GM19438 (cell line): ENCODE measurements at regions not wholly inside any gene's neighbourhood (a gene's known extent, or its start where the extent isn't known, plus 50 kb on each side); places are given as distances from the start of the nearest gene placed in this dataset.
"Not testable (repeated sequence)": the region's sequence is repeated elsewhere in the genome, so short reads cannot be mapped to it uniquely, and the experiment has no call there.

Experiments used
- ATAC-seq: cut with Tn5 transposase; IDR thresholded peaks from one replicate; pipeline ENCODE4 v1.9.1; 2021; ENCODE audit warnings: low read depth; ENCODE audit not compliant: unreplicated experiment

DNA sequence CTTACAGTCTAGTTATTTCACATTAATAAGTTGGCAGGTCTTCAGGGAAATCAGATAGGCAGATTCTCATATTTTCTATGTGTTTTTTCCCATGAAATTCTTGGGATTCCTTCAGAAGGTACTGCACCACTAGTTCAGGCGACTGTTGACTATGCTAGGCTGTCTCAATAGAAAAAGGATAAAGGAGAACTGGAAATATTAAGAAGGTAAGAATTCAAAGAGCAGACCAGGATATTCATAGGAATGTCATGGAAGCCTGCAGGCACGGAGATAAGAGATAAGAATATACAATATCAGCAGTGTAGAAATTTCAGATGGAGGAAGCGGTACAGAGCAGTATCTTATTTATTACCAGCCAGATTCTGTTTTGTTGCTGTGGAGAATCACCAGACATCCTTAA, 432.1 kb upstream of the MDFIC2 start:
- ATAC-seq = no peak

DNA sequence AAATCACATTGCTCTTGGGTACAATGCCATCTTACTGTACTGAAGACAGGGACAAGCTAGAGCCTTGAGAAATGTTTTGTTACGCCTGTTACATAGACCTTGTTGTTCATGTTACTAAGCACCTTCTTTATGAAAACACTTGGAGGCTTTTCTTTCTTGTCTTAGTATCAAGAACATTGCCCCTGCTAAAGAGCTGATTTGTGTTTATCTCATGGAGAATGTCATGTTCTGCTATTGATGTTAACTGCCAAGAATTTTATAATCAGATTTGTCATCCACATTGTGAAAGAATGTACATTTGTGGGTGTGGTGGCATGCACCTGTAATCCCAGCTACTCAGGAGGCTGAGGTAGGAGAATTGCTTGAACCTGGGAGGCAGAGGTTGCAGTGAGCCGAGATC, 431.3 kb upstream of the MDFIC2 start:
- ATAC-seq = no peak

- ATAC-seq = no peak
These were observed 429.6 kb upstream of the MDFIC2 start for GRCh38 chr3:70742081-70742480.

- ATAC-seq = no peak
These were observed 428.4 kb upstream of the MDFIC2 start for GRCh38 chr3:70740872-70741271.

GRCh38 chr3:70740071-70740470, 427.6 kb upstream of the MDFIC2 start:
- ATAC-seq = no peak

GRCh38 chr3:70738291-70738681, 425.8 kb upstream of the MDFIC2 start:
- ATAC-seq = no peak

- ATAC-seq = no peak
These were observed 425.3 kb upstream of the MDFIC2 start for GRCh38 chr3:70737666-70738290.

- no peak for ATAC-seq
These were observed 423.6 kb upstream of the MDFIC2 start for GRCh38 chr3:70736009-70736408.

DNA sequence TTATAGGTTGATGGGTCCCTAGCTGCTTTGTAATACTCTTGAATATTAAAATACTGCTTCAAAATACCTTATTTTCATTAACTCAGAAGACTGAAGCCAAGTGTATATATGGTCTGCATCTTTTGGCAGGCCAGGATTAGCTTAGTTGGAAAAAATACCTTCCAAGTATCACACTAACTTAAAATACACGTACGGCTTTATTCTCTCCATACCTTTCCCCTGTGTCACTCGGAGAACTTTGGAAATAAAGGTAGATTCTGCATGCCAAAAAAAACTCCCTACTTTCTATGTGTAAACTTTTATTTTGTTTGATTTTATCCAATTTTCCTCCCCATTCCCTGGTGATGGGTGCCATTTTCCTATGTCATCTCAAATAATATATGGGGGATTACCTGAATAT, 422.3 kb upstream of the MDFIC2 start:
- ATAC-seq = no peak

DNA sequence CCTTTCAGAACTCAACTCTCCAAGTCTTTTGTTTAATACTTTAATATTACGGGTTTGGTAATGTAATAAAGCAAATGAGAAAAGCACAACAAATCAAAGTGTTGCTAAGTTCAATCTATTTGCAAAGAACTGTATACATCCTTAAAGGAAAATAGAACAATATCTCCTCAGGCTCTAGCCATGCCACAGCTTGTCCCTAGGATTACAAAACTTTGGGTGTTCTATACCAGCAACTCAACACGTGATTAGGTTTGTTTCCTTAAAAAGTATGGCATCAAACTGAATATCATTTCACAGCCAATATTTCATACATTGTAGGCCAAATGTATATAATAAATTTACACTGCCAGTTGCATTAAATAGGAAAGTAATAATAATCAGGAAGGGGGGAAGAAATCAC, 418.6 kb upstream of the MDFIC2 start:
- ATAC-seq = no peak

- no peak for ATAC-seq
These were observed 417.4 kb upstream of the MDFIC2 start for GRCh38 chr3:70729845-70730244.

GRCh38 chr3:70728311-70728710, 415.9 kb upstream of the MDFIC2 start:
- no peak for ATAC-seq

- no peak for ATAC-seq
These were observed 414.5 kb upstream of the MDFIC2 start for GRCh38 chr3:70726961-70727360.

DNA sequence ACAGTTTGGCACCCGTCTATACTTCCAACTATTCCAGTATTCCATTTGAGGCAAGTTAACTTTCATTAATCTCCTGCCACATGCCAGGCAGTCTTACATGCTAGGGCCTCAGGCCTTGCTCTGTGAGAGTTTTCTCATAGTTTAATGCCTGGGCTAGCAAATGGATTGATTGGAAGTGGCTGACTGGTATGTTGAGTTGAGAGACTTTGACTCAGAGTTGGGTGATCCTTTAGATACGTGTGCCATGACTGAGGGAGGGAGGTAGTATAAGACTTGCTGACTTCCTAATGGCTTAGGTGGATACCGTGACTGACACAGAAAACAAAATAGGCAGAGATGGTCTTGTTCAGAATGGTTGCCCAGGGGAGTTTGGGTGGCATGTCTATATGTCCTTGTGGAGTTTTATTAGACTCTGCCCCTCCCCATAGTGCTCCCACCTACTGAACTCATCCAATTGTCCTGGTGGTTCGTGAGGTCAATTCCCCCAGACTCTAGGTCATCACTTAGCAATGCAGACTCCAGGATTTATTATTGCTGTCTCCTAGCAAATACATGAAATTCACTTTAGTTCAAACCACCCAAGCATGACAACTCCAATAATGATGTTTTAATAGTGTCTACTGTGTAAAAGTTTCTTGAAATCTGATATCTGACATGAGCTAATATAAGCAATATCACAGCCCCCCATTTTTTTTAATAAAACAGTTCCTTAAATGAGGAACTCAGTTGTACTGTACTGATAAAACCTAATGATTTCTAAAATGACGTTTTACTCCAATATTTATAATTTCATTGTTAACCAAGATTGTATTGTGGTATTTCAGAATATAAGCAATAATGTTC, 413.9 kb upstream of the MDFIC2 start:
- no peak for ATAC-seq

DNA sequence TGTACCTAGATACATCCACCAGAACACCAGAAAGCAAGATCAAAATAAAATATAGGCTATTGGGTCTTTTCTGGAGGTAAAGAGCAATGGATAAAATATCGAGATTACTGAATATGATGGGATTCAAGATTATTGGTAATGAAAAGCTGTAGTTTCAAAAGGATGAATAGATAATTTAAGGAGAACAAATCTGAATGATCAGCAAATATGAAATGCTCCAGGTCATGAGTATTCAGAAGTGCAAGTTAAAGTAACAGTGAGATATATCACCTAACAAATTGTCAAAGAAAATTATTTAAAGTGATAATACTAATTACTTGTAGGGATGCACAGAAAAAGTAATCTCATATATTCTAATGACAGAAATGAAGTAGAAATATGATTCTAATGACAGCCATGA, 409.6 kb upstream of the MDFIC2 start:
- no peak for ATAC-seq

DNA sequence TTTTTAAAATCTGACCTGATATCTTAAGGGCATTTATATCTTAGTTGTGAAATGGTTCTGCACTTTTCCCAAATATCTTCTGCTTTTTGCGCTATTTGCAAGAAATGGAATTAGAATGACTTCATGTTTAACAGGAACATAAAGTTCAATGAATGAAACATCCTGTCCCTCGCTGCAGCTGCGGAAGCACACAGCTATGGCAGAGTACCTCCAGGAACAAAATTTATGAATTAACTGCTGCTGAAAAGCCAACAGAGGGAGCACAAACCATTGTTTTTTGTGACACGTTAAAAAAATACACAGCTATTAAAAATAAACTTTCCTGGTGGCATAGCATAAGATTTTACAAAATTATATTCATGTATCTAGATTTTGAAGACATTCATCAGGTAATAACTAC, 404.4 kb upstream of the MDFIC2 start:
- ATAC-seq = no peak

- ATAC-seq = no peak
These were observed 400.1 kb upstream of the MDFIC2 start for GRCh38 chr3:70712449-70713082.

- no peak for ATAC-seq
These were observed 391.1 kb upstream of the MDFIC2 start for GRCh38 chr3:70703305-70704102.

- no peak for ATAC-seq
These were observed 389.7 kb upstream of the MDFIC2 start for GRCh38 chr3:70702132-70702531.

- ATAC-seq = no peak
These were observed 372.3 kb upstream of the MDFIC2 start for GRCh38 chr3:70684701-70685100.

GRCh38 chr3:70675810-70676209, 363.4 kb upstream of the MDFIC2 start:
- ATAC-seq = not testable (repeated sequence)
